ENCODE measurements at regions not wholly inside any gene's neighbourhood (a gene's known extent, or its start where the extent isn't known, plus 50 kb on each side); places are given as distances from the start of the nearest gene placed in this dataset.

DNA sequence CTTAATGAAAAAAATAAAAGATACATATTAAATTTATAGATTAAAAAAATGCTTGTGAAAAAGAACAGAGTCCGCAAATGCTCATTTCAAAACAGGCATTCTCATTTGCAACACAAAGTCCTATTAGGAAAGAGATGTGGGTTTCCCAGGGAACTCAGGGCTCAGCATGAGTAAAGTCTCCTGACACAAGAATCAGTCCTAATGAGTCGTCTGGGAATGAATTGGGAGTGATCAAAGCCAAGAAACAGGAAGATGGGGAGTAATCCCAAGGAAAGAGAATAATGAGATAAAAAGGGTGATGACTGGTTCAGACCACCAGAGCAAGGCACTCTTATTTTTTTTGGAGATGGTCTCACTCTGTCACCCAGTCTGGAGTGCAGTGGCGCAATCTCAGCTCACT lies 443.7 kb downstream of the NR2F2 start:
- Histone ChIP-seq H3K4me3 (ENCODE audit: insufficient read depth, low read depth, low read length) (no peak overlapping the region), H3K36me3 (replicated peaks; ENCODE audit: control insufficient read depth, insufficient read depth, low read length) (no peaks in the 10 kb centered on the region), H3K27me3 (ENCODE audit: control insufficient read depth, insufficient read depth, low read length) (no peaks in the 10 kb centered on the region)
- no peak for DNase-seq

DNA sequence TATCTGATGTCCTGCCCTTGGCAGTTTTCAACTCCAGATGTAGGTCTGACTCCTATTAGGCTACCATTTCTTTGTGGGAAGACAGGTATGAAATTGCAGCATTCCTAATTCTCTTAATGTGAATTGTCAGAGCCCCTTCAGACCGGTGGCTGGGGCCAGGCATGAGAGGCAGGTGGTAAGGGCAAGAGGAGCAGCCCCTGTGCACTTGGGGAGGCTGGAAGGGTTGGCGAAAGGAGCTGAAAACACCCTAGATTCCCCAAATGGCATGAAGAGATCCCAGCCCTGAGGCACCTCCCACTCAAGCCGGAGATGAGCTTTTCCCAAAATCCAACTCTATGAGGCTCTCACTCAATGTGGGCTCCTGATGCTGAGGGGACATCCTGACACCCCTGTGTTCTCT lies 453.2 kb downstream of the NR2F2 start:
- no peak for DNase-seq
- no peaks in the 10 kb centered on the region for H3K36me3 ChIP-seq (replicated peaks; ENCODE audit: control insufficient read depth, insufficient read depth, low read length)
- no peaks in the 10 kb centered on the region for H3K27me3 ChIP-seq (ENCODE audit: control insufficient read depth, insufficient read depth, low read length)
- no peak overlapping the region for H3K4me3 ChIP-seq (ENCODE audit: insufficient read depth, low read depth, low read length)

DNA sequence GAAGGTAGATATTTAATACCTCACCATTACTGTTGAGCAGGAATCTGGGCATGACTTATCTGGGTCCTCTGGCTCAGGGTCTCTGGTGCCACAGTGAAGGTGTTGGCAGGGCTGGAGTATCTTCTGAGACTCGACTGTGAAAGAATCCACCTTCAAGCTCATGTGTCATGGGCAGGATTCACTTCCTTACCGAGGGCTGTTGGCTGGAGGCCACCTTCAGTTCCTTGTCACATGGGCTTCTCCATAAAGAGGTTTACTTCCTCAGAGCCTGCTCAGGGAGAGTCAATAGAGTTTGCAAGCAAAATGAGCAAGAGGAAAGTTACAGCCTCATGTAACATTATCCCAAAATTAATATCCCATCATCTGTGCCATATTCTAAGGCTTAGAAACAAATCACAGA lies 459.5 kb downstream of the NR2F2 start:
- H3K36me3 ChIP-seq (replicated peaks; ENCODE audit: control insufficient read depth, insufficient read depth, low read length), result no peaks in the 10 kb centered on the region
- H3K27me3 ChIP-seq (ENCODE audit: control insufficient read depth, insufficient read depth, low read length), result no peaks in the 10 kb centered on the region
- no peak overlapping the region for H3K4me3 ChIP-seq (ENCODE audit: insufficient read depth, low read depth, low read length)
- no peak for DNase-seq

DNA sequence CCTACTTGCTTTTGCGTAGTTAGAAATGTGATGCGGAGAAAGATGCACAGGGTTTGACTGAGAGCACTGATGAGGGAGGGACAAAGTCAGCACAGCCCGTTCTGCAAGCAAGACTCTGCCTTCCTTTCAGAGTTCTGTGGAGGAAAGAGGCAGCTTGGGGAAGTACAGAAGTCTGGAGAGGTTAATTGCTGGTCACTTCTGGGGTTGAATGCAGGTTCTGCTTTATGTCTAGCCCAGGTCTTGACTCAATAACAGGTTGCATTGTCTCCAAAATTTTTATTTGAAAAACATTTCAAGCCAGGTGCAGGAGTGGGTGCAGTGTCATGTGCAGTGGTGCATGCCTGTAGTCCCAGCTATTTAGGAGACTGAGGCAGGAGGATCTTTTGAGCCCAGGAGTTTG lies 461.7 kb downstream of the NR2F2 start:
- H3K27me3 ChIP-seq (ENCODE audit: control insufficient read depth, insufficient read depth, low read length), result no peaks in the 10 kb centered on the region
- no peak overlapping the region for H3K4me3 ChIP-seq (ENCODE audit: insufficient read depth, low read depth, low read length)
- no peaks in the 10 kb centered on the region for H3K36me3 ChIP-seq (replicated peaks; ENCODE audit: control insufficient read depth, insufficient read depth, low read length)
- DNase-seq, result no peak

DNA sequence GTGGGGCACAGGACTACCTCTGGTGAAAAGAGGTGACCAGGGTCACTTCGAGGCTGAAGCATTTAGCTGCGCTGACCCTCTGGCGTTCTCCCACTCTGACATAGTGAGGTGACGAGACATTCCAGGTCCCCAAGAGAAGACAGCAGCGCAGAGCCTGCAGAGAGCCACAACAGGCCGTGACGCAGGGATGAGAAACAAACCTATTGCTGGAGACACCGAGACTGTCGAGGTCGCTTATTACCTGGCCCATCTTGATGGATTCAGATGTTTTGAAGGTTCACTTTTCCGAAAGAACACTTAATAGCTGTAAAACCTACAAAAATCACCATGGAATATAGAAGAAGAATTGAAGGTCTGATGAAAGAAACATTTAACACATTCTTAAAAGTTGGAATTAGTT lies 466.3 kb downstream of the NR2F2 start:
- no peak overlapping the region for H3K4me3 ChIP-seq (ENCODE audit: insufficient read depth, low read depth, low read length)
- no peaks in the 10 kb centered on the region for H3K36me3 ChIP-seq (replicated peaks; ENCODE audit: control insufficient read depth, insufficient read depth, low read length)
- no peaks in the 10 kb centered on the region for H3K27me3 ChIP-seq (ENCODE audit: control insufficient read depth, insufficient read depth, low read length)
- no peak for DNase-seq

DNA sequence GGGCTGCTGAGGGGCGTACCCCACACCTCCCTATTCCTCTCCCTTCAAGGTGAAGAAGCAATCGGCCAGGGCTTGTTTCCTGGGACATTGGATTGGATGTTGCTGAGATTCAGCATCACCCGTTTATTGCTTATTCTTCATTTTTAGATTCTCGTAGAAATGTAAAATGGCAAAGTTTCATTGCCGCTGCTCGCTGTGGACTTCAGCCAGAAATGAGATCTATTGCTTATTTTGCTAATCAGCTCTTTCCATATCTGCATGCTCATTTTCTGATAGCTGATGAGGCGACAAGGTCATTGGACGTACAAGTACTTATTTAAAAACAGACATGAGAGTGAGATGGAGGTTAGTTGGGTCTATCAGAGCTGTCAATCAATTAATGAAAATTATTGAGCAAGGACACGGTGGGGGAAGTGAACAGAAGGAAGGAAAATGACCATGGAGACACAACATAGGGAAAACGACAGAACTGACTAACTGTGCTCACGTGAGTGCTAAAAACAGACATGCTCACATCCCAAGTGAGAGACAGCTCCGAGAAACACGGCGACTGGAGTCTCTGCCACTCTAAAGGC lies 471.2 kb downstream of the NR2F2 start:
- H3K36me3 ChIP-seq (replicated peaks; ENCODE audit: control insufficient read depth, insufficient read depth, low read length), result no peaks in the 10 kb centered on the region
- no peaks in the 10 kb centered on the region for H3K27me3 ChIP-seq (ENCODE audit: control insufficient read depth, insufficient read depth, low read length)
- DNase-seq, result no peak
- no peak overlapping the region for H3K4me3 ChIP-seq (ENCODE audit: insufficient read depth, low read depth, low read length)

DNA sequence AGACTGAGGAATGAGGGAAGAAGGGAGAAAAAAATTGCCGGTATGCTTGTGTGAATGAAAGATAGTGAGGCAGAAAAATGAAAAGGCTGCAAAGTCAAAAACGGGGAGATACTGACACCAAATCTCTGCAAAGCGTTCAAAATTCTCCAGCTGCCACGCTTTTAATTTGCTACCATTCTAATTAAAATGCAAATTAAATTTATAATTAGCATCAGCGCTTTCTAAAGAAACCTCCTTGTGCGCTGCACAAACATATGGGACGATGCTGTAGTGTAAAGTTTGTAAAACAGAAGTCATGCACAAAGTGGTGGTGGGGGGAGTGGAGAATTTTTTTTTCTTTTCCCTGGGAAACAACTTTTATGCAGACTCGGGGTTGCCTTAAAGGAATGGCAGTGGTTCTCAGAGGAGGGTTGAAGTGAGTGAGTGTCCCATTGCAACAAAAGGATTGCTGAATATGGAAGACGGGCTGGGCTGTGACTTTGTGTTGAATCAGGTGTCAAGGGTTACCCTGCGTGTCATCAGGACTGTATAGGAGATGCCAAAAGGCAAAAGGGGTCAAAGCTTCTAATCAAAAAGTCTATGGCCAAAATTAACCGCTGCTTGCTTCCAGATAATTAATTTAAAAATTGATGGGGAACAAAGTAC lies 472.2 kb downstream of the NR2F2 start:
- Histone ChIP-seq H3K4me3 (ENCODE audit: insufficient read depth, low read depth, low read length) (no peak overlapping the region), H3K27me3 (ENCODE audit: control insufficient read depth, insufficient read depth, low read length) (no peaks in the 10 kb centered on the region), H3K36me3 (replicated peaks; ENCODE audit: control insufficient read depth, insufficient read depth, low read length) (no peaks in the 10 kb centered on the region)
- no peak for DNase-seq

DNA sequence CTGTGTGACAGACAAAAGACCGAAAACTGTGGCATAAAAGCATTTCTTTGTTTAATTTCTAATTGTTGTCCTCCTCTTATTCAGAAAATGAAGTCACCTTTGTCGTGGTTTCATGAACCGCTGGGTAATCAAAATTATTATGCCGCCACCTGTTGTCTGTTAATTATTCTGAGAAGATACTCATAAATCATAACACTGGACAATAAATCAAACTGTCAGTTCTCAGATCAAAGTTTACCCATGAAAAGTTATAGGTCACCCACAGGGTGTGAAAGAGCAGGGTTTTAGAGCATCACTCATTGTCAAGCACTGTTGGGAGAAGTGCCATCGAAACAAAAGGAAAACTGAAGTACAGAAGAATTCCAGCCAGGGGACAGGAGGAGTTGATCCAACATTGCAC lies 474.3 kb downstream of the NR2F2 start:
- H3K27me3 ChIP-seq (ENCODE audit: control insufficient read depth, insufficient read depth, low read length), result no peaks in the 10 kb centered on the region
- DNase-seq, result no peak

DNA sequence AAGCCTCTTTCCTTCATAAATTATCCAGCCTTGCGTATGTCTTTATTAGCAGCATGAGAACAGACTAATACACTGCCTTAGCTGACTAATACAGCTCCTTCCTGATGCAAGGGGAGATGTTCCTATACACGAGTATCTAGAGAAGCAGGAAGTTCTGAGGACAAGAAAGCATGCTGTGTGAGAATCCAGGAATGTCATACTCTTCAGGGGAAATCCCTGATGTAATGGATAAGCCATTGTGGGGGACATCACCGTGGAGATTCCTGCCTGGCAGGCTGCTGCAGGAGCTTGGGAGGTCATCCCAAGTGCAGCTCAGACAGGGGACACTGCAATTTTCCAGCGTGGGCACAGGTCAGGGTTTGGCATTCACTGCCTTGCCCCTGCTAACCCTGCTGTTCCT lies 476.9 kb downstream of the NR2F2 start:
- no peak for DNase-seq
- Histone ChIP-seq H3K36me3 (replicated peaks; ENCODE audit: control insufficient read depth, insufficient read depth, low read length) (no peaks in the 10 kb centered on the region), H3K4me3 (ENCODE audit: insufficient read depth, low read depth, low read length) (no peak overlapping the region), H3K27me3 (ENCODE audit: control insufficient read depth, insufficient read depth, low read length) (no peaks in the 10 kb centered on the region)

More for the DNA sequence above, 474.3 kb downstream of the NR2F2 start:
- Histone ChIP-seq H3K36me3 (replicated peaks; ENCODE audit: control insufficient read depth, insufficient read depth, low read length) (no peaks in the 10 kb centered on the region), H3K4me3 (ENCODE audit: insufficient read depth, low read depth, low read length) (no peak overlapping the region)

DNA sequence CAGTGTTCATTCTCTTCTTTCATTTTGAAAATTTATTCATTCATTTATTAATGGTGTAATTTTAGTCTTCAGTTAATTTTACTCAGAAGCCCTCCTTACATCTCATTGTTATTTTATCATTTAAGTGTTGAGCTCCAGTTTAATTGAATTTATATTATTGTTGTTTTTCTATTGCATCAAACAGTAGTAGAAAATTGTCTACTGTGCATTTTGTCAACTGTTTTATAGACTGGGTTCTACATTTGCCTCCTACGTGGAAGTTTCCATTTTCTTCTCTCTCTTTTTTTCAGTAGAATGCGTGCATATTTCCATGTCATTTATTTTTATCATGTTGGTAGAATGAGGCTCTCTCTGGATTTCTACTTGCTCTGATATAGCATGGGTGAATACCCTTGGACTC lies 487.4 kb downstream of the NR2F2 start:
- Histone ChIP-seq H3K27me3 (ENCODE audit: control insufficient read depth, insufficient read depth, low read length) (no peaks in the 10 kb centered on the region), H3K36me3 (replicated peaks; ENCODE audit: control insufficient read depth, insufficient read depth, low read length) (no peaks in the 10 kb centered on the region), H3K4me3 (ENCODE audit: insufficient read depth, low read depth, low read length) (no peak overlapping the region)
- DNase-seq, result no peak

DNA sequence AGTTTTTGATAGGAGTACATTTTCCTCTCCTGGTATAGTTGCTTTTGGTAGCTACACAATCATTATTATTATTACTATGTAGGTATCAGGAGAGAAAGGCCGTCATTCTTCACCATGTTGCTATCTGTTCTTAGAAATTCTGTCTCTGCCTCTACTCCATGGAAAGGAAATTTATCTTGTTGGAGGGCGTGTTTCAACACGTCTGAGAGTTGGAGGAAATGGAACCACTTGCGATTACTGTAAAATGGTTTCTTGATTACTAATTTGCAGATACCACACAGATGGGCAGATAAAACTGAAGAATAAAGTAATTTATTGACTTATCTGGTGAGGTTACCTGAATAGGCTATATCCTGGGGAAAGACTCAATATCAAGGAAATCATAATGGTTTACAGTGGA lies 488.4 kb downstream of the NR2F2 start:
- Histone ChIP-seq H3K27me3 (ENCODE audit: control insufficient read depth, insufficient read depth, low read length) (no peaks in the 10 kb centered on the region), H3K36me3 (replicated peaks; ENCODE audit: control insufficient read depth, insufficient read depth, low read length) (no peaks in the 10 kb centered on the region), H3K4me3 (ENCODE audit: insufficient read depth, low read depth, low read length) (no peak overlapping the region)
- no peak for DNase-seq

DNA sequence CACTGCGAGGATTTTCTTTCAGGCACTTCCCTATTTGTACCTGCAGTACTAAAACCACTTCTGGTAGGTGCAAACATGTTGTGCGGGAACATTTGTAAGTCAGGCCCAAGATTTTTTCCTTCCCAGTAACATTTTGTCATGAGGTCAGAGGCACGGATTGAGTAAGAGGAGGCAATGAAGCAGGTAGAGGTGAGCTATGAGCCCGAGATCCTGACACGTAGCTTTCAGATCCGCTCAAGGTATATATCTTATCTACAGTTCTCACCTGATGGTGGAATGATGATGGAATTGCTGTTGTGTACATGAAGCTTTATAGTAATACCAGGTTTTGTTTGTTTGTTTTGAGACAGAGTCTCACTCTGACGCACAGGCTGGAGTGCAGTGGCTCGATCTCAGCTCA lies 497.5 kb downstream of the NR2F2 start:
- H3K4me3 ChIP-seq (ENCODE audit: insufficient read depth, low read depth, low read length), result no peak overlapping the region
- H3K27me3 ChIP-seq (ENCODE audit: control insufficient read depth, insufficient read depth, low read length), result no peaks in the 10 kb centered on the region
- DNase-seq, result no peak
- no peaks in the 10 kb centered on the region for H3K36me3 ChIP-seq (replicated peaks; ENCODE audit: control insufficient read depth, insufficient read depth, low read length)

DNA sequence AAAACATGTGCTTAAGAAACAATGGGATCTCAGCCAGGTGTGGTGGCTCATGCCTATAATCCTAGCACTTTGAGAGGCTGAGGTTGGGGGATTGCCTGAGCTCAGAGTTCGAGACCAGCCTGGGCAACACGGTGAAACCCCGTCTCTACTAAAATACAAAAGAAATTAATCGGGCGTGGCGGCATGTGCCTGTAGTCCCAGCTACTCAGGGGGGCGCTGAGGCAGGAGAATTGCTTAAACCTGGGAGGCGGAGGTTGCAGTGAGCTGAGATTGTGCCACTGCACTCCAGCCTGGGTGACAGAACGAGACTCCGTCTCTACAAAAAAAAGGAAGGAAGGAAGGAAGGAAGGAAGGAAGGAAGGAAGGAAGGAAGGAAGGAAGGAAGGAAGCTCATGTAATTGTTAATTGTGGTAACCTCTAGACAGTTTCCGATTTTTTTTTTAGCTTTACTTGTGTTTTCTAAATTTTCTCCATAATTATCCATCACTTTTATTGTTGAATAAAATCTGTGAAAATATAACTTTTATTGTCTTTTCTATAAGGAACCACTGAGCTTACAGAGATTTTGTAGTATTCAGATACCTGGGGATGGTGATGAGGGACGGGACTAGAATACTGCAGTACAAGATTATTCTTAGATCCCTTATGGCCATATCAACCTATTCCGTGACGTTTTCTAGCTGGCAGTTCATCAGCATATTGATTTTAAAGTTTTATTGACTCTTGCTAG lies 506.9 kb downstream of the NR2F2 start:
- no peak for DNase-seq
- Histone ChIP-seq H3K4me3 (ENCODE audit: insufficient read depth, low read depth, low read length) (no peak overlapping the region), H3K36me3 (replicated peaks; ENCODE audit: control insufficient read depth, insufficient read depth, low read length) (no peaks in the 10 kb centered on the region), H3K27me3 (ENCODE audit: control insufficient read depth, insufficient read depth, low read length) (no peaks in the 10 kb centered on the region)

DNA sequence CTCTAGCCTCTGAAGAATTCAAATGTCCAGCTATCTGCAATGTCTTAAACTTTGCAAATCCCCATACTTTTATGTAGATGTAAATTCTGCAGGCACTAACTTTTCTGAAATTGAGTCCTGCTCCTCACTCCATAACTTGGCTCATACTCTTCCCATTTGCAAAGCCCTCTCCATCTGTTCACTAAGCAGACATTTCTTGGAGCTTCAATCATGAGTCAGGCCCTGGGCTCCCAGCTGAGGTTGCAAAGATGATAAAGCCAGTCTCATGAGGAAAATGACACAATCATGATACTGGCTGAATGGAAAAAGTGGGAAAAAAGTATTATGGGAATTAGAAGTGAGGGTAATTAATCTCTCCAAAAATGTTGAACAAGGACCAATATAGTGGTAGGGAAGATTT lies 507.6 kb downstream of the NR2F2 start:
- DNase-seq, result no peak
- Histone ChIP-seq H3K4me3 (ENCODE audit: insufficient read depth, low read depth, low read length) (no peak overlapping the region), H3K27me3 (ENCODE audit: control insufficient read depth, insufficient read depth, low read length) (no peaks in the 10 kb centered on the region), H3K36me3 (replicated peaks; ENCODE audit: control insufficient read depth, insufficient read depth, low read length) (no peaks in the 10 kb centered on the region)

DNA sequence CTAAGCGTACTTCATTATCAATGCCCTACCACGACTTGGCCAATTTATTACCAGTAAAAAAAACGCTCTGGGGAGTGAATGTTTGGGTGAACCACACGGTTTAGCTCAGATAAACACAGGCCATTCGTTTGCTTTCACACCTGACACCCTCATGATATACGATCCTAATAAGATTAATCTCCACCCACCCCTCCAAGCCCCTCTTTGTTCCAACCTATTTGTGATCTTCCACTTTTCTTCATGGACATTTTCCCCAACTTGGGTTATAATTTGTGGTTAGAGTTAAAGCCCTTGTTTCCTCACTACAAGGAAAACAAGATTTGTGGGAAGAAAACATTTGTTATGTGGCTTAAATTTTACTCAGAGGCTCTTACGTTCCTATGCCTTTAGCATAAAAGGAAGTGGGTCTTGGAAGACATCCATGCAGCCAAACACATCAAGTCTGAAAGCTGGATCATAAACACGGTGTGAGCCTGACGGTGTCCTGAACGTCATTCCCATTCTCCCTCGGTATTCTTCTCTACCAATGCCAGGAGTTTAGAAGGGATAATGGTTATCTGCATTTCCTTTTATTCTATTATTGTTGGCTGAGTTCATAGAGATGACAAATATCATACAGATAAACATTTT lies 518.9 kb downstream of the NR2F2 start:
- Histone ChIP-seq H3K36me3 (replicated peaks; ENCODE audit: control insufficient read depth, insufficient read depth, low read length) (no peaks in the 10 kb centered on the region), H3K27me3 (ENCODE audit: control insufficient read depth, insufficient read depth, low read length) (no peaks in the 10 kb centered on the region), H3K4me3 (ENCODE audit: insufficient read depth, low read depth, low read length) (no peak overlapping the region)
- no peak for DNase-seq

Measured in H7 (cell line).